ENCODE measurements at regions not wholly inside any gene's neighbourhood (a gene's known extent, or its start where the extent isn't known, plus 50 kb on each side); places are given as distances from the start of the nearest gene placed in this dataset.
A peak's percentile ranks its signal among the peaks of the same experiment; 100 is the strongest.

DNA sequence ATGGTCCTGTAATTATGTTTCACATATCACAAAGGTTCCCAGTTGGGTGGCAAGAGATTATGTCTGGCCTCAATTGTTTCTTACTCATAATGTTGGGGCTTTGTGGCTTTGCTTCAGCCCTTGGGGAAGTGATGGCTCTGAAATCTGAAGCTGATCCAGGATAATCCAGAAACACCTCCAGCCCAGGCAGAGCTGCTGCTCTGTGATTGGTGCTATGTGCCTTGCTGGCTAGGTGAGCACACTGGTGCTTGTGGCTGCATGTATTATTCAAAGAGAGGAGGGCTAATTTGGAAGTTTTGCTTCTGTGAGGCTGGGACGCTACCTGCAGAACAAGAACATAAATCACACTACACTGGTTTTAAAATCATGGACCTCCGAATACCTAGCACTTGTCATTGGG, 346.6 kb upstream of the MGMT start:
- Histone ChIP-seq H3K9ac (ENCODE audit: insufficient read depth in 1 of 2, low read length in 2 of 2) (no peak overlapping the region), H3K27me3 (ENCODE audit: control insufficient read depth in 3 of 3, insufficient read depth in 3 of 3, low read length in 2 of 3) (no peaks in the 10 kb centered on the region), H3K36me3 (ENCODE audit: control insufficient read depth in 4 of 4, insufficient read depth in 4 of 4, low read length in 4 of 4) (no peaks in the 10 kb centered on the region), H3K4me3 (no peak overlapping the region), H3K4me1 (ENCODE audit: control insufficient read depth in 5 of 5, insufficient read depth in 5 of 5, low read length in 5 of 5) (peaks cover 0 to 8% (median 3%) of the 10 kb centered on the region in 5 donors), H3K9me3 (ENCODE audit: control insufficient read depth in 4 of 4, insufficient read depth in 3 of 4, low read length in 3 of 4) (peaks cover 0 to 6% (median 0%) of the 10 kb centered on the region in 4 donors), H3K27ac (ENCODE audit: low read depth in 1 of 2, low read length in 1 of 2) (no peak overlapping the region)
- 48 to 50% methylated on average over 2 of the region's 2 CpGs for WGBS, 2 donors
- no peak for ATAC-seq (ENCODE audit: insufficient read depth, low FRiP score)
- DNase-seq, result no peak
- TF ChIP-seq, protein P1, sequence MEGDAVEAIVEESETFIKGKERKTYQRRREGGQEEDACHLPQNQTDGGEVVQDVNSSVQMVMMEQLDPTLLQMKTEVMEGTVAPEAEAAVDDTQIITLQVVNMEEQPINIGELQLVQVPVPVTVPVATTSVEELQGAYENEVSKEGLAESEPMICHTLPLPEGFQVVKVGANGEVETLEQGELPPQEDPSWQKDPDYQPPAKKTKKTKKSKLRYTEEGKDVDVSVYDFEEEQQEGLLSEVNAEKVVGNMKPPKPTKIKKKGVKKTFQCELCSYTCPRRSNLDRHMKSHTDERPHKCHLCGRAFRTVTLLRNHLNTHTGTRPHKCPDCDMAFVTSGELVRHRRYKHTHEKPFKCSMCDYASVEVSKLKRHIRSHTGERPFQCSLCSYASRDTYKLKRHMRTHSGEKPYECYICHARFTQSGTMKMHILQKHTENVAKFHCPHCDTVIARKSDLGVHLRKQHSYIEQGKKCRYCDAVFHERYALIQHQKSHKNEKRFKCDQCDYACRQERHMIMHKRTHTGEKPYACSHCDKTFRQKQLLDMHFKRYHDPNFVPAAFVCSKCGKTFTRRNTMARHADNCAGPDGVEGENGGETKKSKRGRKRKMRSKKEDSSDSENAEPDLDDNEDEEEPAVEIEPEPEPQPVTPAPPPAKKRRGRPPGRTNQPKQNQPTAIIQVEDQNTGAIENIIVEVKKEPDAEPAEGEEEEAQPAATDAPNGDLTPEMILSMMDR (IDR thresholded peaks at IDR 0.05; ENCODE audit: control extremely low read depth, extremely low read depth), result no peak

DNA sequence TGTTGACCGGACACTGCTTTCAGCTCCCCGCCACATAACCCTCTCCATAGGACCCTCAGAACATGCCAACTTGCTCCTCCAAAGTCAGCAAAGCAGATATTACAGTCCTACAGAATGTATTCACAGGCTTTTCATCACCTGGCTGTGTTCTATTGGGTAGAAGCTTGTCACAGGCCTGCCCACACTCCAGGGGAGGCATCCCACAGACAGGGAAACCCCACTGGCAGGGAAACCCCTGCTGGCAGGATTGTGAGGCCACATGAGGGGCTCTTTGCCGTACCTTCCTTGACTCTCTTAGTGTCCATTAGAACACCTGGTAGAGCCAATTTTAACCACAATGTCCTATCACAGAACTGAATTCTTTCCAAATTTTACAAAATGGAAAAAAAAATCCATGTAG, 344.2 kb upstream of the MGMT start:
- no peak overlapping the region for H3K4me3 ChIP-seq
- DNase-seq (no peak), ATAC-seq (ENCODE audit: insufficient read depth, low FRiP score) (no peak)
- H3K27ac ChIP-seq (ENCODE audit: low read depth in 1 of 2, low read length in 1 of 2), result no peak overlapping the region
- 91 to 97% methylated on average over 3 of the region's 3 CpGs for WGBS, 2 donors
- H3K27me3 ChIP-seq (ENCODE audit: control insufficient read depth in 3 of 3, insufficient read depth in 3 of 3, low read length in 2 of 3), result no peaks in the 10 kb centered on the region
- H3K9me3 ChIP-seq (ENCODE audit: control insufficient read depth in 4 of 4, insufficient read depth in 3 of 4, low read length in 3 of 4), result peaks cover 0 to 3% (median 0%) of the 10 kb centered on the region in 4 donors
- H3K4me1 ChIP-seq (ENCODE audit: control insufficient read depth in 5 of 5, insufficient read depth in 5 of 5, low read length in 5 of 5), result peaks cover 0 to 8% (median 3%) of the 10 kb centered on the region in 5 donors
- H3K9ac ChIP-seq (ENCODE audit: insufficient read depth in 1 of 2, low read length in 2 of 2), result no peak overlapping the region
- TF ChIP-seq, protein P1 (IDR thresholded peaks at IDR 0.05; ENCODE audit: control extremely low read depth, extremely low read depth), result no peak
- H3K36me3 ChIP-seq (ENCODE audit: control insufficient read depth in 4 of 4, insufficient read depth in 4 of 4, low read length in 4 of 4), result no peaks in the 10 kb centered on the region

DNA sequence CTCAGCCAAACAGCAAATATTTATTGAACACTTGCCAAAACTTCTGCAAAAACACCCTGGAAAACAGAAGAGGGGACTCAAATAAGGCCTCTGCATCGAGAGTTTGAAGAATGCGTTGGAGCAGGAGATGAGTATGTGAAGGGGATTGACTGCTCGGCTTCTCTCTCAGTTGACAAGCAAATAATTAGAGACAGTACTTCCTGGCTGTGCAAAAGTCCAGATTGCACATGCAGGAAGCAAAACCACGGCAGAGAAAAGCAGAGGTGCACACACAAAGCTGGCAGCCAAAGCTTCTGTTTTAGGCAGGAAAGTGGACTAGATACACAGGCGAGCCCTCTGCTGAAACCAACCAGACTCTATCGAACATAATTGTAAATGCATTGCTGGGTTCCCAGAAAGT, 343.6 kb upstream of the MGMT start:
- H3K27me3 ChIP-seq (ENCODE audit: control insufficient read depth in 3 of 3, insufficient read depth in 3 of 3, low read length in 2 of 3), result no peaks in the 10 kb centered on the region
- H3K36me3 ChIP-seq (ENCODE audit: control insufficient read depth in 4 of 4, insufficient read depth in 4 of 4, low read length in 4 of 4), result no peaks in the 10 kb centered on the region
- TF ChIP-seq, protein P1 (IDR thresholded peaks at IDR 0.05; ENCODE audit: control extremely low read depth, extremely low read depth), result no peak
- H3K9ac ChIP-seq (ENCODE audit: insufficient read depth in 1 of 2, low read length in 2 of 2), result no peak overlapping the region
- DNase-seq (peak in 2 of 3 donors; percentile 40 to 43), ATAC-seq (ENCODE audit: insufficient read depth, low FRiP score) (no peak)
- no peak overlapping the region for H3K4me3 ChIP-seq
- no peaks in the 10 kb centered on the region for H3K9me3 ChIP-seq (ENCODE audit: control insufficient read depth in 4 of 4, insufficient read depth in 3 of 4, low read length in 3 of 4)
- H3K27ac ChIP-seq (ENCODE audit: low read depth in 1 of 2, low read length in 1 of 2), result no peak overlapping the region
- peaks cover 0 to 8% (median 3%) of the 10 kb centered on the region in 5 donors for H3K4me1 ChIP-seq (ENCODE audit: control insufficient read depth in 5 of 5, insufficient read depth in 5 of 5, low read length in 5 of 5)
- WGBS, 2 donors, result 58 to 64% methylated on average over 6 of the region's 6 CpGs

GRCh38 chr10:129126982-129127381, 340.1 kb upstream of the MGMT start:
- TF ChIP-seq, protein P1 (IDR thresholded peaks at IDR 0.05; ENCODE audit: control extremely low read depth, extremely low read depth), result no peak
- H3K9ac ChIP-seq (ENCODE audit: insufficient read depth in 1 of 2, low read length in 2 of 2), result no peak overlapping the region
- H3K4me1 ChIP-seq (ENCODE audit: control insufficient read depth in 5 of 5, insufficient read depth in 5 of 5, low read length in 5 of 5), result peaks cover 0 to 8% (median 3%) of the 10 kb centered on the region in 5 donors
- DNase-seq (no peak), ATAC-seq (ENCODE audit: insufficient read depth, low FRiP score) (no peak)
- no peaks in the 10 kb centered on the region for H3K36me3 ChIP-seq (ENCODE audit: control insufficient read depth in 4 of 4, insufficient read depth in 4 of 4, low read length in 4 of 4)
- H3K27ac ChIP-seq (ENCODE audit: low read depth in 1 of 2, low read length in 1 of 2), result no peak overlapping the region
- 85 to 87% methylated on average over 4 of the region's 4 CpGs for WGBS, 2 donors
- H3K9me3 ChIP-seq (ENCODE audit: control insufficient read depth in 4 of 4, insufficient read depth in 3 of 4, low read length in 3 of 4), result no peaks in the 10 kb centered on the region
- no peak overlapping the region for H3K4me3 ChIP-seq
- H3K27me3 ChIP-seq (ENCODE audit: control insufficient read depth in 3 of 3, insufficient read depth in 3 of 3, low read length in 2 of 3), result peaks cover 0 to 4% (median 0%) of the 10 kb centered on the region in 3 donors

All from lung (tissue), 11 donors.